ENCODE measurements at regions not wholly inside any gene's neighbourhood (a gene's known extent, or its start where the extent isn't known, plus 50 kb on each side); places are given as distances from the start of the nearest gene placed in this dataset.

DNA sequence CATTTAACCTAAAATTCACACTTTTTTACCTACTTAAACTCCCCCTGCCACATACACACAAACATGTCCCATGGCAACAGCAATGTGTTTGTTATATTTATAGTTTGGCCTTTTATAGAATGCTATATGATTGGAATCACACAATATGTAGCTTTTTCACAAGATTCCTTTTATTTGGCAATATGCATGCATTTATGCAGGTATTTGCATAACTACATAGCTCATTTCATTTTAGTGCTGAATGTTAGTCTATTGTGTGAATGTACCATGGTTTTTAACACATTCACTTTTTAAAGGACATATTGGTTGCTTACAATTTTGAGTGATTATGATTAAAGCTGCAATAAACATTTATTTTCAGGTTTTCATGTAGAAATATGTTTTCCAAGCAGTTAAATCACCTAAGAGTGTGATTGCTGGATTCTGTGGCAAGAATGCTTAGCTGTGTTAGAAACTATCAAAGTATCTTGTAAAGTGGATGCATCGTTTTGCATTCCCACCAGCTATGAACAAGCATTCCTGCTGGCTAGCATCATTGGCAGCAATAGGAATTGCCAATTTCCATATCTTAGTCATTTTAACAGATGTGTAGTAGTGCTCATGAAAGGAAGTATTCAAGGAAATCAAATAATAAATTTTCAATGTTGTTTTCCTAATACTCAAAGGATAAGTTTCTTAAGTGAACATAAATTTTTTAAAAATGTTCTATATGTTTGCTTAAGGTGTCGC is 557.0 kb downstream of the SLITRK1 start:
- TF ChIP-seq ESRRA (IDR thresholded peaks at IDR 0.05; ENCODE audit: low read length) = no peak
- no peak for TF ChIP-seq POLR2A (IDR thresholded peaks at IDR 0.05; ENCODE audit: low read depth, low read length)
- TF ChIP-seq EZH2 (IDR thresholded peaks at IDR 0.05; ENCODE audit: borderline replicate concordance, control insufficient read depth, low read depth, low read length) = no peak

All from GM12878 (cell line).